ENCODE measurements at regions not wholly inside any gene's neighbourhood (a gene's known extent, or its start where the extent isn't known, plus 50 kb on each side); places are given as distances from the start of the nearest gene placed in this dataset.

- H3K4me3 ChIP-seq (replicated peaks; ENCODE audit: low read depth, low read length): no peak overlapping the region
- no peak for TF ChIP-seq CTCF (IDR thresholded peaks at IDR 0.05; ENCODE audit: low read depth, low read length, missing control alignments)
- DNase-seq (ENCODE audit: extremely low read depth, low read depth): no peak
These were observed 379.0 kb upstream of the NUDT12 start for GRCh38 chr5:103941596-103941995.

DNA sequence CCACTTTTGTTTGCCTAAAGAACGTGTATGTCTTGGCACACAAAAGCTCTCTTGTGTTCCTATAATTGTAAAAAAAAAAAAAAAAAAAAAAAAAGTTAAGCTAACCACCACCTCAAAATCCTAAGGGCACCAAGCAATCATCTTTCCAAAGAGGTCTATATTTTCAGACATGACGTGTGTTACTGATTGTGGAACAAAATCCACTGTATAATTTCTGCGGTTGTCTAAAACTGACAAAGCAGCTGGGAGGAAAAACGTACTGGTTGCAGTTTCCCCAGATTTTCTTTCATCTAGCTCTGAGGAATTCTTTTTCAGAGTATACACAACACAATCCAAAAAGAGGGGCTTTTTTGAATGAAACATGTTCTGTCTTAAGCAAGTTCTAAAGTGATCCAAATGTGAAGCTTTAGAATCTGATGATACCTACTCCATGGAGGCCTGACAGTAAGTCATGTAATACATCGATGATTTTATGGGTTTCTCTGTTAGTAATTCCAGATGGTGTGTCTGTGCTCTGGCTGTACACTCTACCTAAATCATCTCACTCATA lies 375.6 kb upstream of the NUDT12 start:
- no peak for DNase-seq (ENCODE audit: extremely low read depth, low read depth)
- no peak for TF ChIP-seq CTCF (IDR thresholded peaks at IDR 0.05; ENCODE audit: low read depth, low read length, missing control alignments)
- H3K4me3 ChIP-seq (replicated peaks; ENCODE audit: low read depth, low read length): no peak overlapping the region

- no peak for DNase-seq (ENCODE audit: extremely low read depth, low read depth)
- TF ChIP-seq CTCF (IDR thresholded peaks at IDR 0.05; ENCODE audit: low read depth, low read length, missing control alignments): no peak
These were observed 366.9 kb upstream of the NUDT12 start for GRCh38 chr5:103929338-103930013.

GRCh38 chr5:103927739-103928138 lies 365.1 kb upstream of the NUDT12 start:
- no peak for TF ChIP-seq CTCF (IDR thresholded peaks at IDR 0.05; ENCODE audit: low read depth, low read length, missing control alignments)
- no peak for DNase-seq (ENCODE audit: extremely low read depth, low read depth)

More at GRCh38 chr5:103929338-103930013, 366.9 kb upstream of the NUDT12 start:
- no peak overlapping the region for H3K4me3 ChIP-seq (replicated peaks; ENCODE audit: low read depth, low read length)

DNA sequence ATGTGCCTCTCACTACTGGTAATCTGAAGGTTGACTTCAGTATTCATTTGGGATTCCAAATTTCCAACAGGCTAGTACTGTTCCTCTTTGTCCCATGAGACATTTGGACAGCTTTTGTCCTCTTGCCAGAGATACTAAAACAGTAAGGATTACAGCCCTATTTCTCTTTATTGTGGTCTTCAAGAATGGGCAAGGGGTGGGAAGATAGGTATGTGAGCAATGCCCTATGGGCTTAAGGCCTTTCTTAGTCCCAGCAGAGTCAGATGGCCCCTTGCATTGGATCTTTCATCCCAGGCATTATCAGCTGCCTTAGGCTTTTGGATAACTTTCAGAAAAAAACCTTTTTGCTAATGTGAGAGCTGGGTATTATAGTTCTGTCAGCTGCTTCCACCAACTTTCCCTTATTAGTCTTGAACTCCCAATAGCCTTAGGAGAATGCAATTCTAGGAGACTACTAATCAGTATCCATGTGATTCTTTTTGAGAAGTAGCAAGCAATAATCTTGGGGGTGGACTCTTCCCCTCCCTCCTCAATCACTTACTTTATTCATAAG lies 361.1 kb upstream of the NUDT12 start:
- H3K4me3 ChIP-seq (replicated peaks; ENCODE audit: low read depth, low read length): no peak overlapping the region
- no peak for TF ChIP-seq CTCF (IDR thresholded peaks at IDR 0.05; ENCODE audit: low read depth, low read length, missing control alignments)
- no peak for DNase-seq (ENCODE audit: extremely low read depth, low read depth)

More at GRCh38 chr5:103927739-103928138, 365.1 kb upstream of the NUDT12 start:
- H3K4me3 ChIP-seq (replicated peaks; ENCODE audit: low read depth, low read length): no peak overlapping the region

GRCh38 chr5:103919506-103919905 lies 356.9 kb upstream of the NUDT12 start:
- no peak overlapping the region for H3K4me3 ChIP-seq (replicated peaks; ENCODE audit: low read depth, low read length)
- TF ChIP-seq CTCF (IDR thresholded peaks at IDR 0.05; ENCODE audit: low read depth, low read length, missing control alignments): no peak
- no peak for DNase-seq (ENCODE audit: extremely low read depth, low read depth)

Data from HFF-Myc (cell line).